Vagina (tissue), 2 donors: ENCODE measurements at regions not wholly inside any gene's neighbourhood (a gene's known extent, or its start where the extent isn't known, plus 50 kb on each side); places are given as distances from the start of the nearest gene placed in this dataset.

Experiments
- DNase-seq, 2 donors: peaks; one replicate each; pipeline ENCODE4 v3.0.0-alpha.2; 2017; ENCODE audit errors: extremely low spot score in 2 of 2
- H3K27ac ChIP-seq: fragments of 200-600 bp; sonication (generic); one replicate; pipeline ENCODE4 v1.5.1; 2019
- H3K27me3 ChIP-seq: fragments of 200-600 bp; sonication (generic); one replicate; pipeline ENCODE4 v1.5.1; 2019
- H3K36me3 ChIP-seq, 2 donors: fragments of 200-600 bp; sonication (generic); one replicate each; pipeline ENCODE4 v1.5.1; 2017 to 2019
- H3K4me1 ChIP-seq: fragments of 200-600 bp; sonication (generic); one replicate; pipeline ENCODE4 v1.5.1; 2019
- H3K4me3 ChIP-seq, 2 donors: fragments of 200-600 bp; sonication (generic); 1 replicate in 1 of 2; 2 replicates in 1 of 2; pipeline ENCODE4 v1.5.1; 2016 to 2019
- H3K9me3 ChIP-seq: fragments of 200-600 bp; sonication (generic); one replicate; pipeline ENCODE4 v1.5.1; 2019
- POLR2A ChIP-seq, 2 donors: fragments of 450-650 bp; IDR thresholded peaks; one replicate each; pipeline ENCODE4 v1.6.1; 2017; ENCODE audit warnings: antibody characterized with exemption in 2 of 2, mild to moderate bottlenecking in 2 of 2, moderate library complexity in 2 of 2
- POLR2AphosphoS5 ChIP-seq, 2 donors: sonication (generic); formaldehyde crosslinking; IDR thresholded peaks; one replicate each; pipeline ENCODE4 v1.9.0; 2017; ENCODE audit warnings: antibody characterized with exemption in 2 of 2, mild to moderate bottlenecking in 2 of 2, low read depth in 1 of 2; ENCODE audit not compliant: insufficient read depth in 1 of 2
- intact Hi-C: fragments of 100-400 bp; cut with DNase I; formaldehyde crosslinking; loops from one replicate; pipeline ENCODE4 v1.15.1; 2023
- TF ChIP-seq, protein P1 (sequence below), 3 experiments: fragments of 450-650 bp in 2 of 3; fragments of 200-600 bp in 1 of 3; sonication (generic) in 1 of 3; IDR thresholded peaks; one replicate each; pipeline ENCODE4 v1.5.1; 2017 to 2019; ENCODE audit warnings: antibody characterized with exemption in 3 of 3, mild to moderate bottlenecking in 2 of 3, moderate library complexity in 2 of 3

- intact Hi-C loops, result no loop called here
- no peaks in the 10 kb centered on the region for H3K27me3 ChIP-seq
- no peak overlapping the region for H3K4me3 ChIP-seq
- H3K36me3 ChIP-seq, result no peaks in the 10 kb centered on the region
- H3K9me3 ChIP-seq, result no peaks in the 10 kb centered on the region
- no peak overlapping the region for H3K27ac ChIP-seq
- TF ChIP-seq POLR2A (IDR thresholded peaks at IDR 0.05), result no peak
- no peak for TF ChIP-seq POLR2AphosphoS5 (IDR thresholded peaks at IDR 0.05; ENCODE audit: insufficient read depth in 1 of 2, low read depth in 1 of 2)
- TF ChIP-seq, protein P1, sequence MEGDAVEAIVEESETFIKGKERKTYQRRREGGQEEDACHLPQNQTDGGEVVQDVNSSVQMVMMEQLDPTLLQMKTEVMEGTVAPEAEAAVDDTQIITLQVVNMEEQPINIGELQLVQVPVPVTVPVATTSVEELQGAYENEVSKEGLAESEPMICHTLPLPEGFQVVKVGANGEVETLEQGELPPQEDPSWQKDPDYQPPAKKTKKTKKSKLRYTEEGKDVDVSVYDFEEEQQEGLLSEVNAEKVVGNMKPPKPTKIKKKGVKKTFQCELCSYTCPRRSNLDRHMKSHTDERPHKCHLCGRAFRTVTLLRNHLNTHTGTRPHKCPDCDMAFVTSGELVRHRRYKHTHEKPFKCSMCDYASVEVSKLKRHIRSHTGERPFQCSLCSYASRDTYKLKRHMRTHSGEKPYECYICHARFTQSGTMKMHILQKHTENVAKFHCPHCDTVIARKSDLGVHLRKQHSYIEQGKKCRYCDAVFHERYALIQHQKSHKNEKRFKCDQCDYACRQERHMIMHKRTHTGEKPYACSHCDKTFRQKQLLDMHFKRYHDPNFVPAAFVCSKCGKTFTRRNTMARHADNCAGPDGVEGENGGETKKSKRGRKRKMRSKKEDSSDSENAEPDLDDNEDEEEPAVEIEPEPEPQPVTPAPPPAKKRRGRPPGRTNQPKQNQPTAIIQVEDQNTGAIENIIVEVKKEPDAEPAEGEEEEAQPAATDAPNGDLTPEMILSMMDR (IDR thresholded peaks at IDR 0.05), result no peak
- H3K4me1 ChIP-seq, result no peaks in the 10 kb centered on the region
- DNase-seq, result no peak
Observed at GRCh38 chr5:158344376-158344775, 485.4 kb upstream of the CLINT1 start.

DNA sequence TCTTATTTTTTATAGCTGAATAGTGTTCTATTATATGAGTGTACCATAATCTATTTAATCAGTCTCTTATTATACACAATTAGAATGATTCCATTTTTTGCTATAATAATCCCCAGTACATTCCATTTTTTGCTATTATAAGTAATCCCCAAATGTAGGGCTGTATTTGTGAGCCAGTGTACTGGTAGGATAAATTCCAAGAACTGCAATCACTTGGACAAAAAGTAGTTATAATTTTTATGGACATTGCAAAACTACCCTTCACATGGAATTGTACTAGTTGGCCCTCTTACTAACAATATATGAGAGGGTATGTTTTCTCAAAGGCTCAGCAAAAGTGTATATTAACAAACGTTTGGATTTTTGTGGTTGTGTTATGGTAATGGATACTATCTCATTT is 481.7 kb upstream of the CLINT1 start:
- Histone ChIP-seq H3K4me1 (no peaks in the 10 kb centered on the region), H3K4me3 (no peak overlapping the region), H3K27ac (no peak overlapping the region), H3K27me3 (no peaks in the 10 kb centered on the region), H3K36me3 (no peaks in the 10 kb centered on the region), H3K9me3 (no peaks in the 10 kb centered on the region)
- intact Hi-C loops, result no loop called here
- no peak for DNase-seq
- no peak for TF ChIP-seq POLR2AphosphoS5 (IDR thresholded peaks at IDR 0.05; ENCODE audit: insufficient read depth in 1 of 2, low read depth in 1 of 2)
- no peak for TF ChIP-seq POLR2A (IDR thresholded peaks at IDR 0.05)

- TF ChIP-seq POLR2AphosphoS5 (IDR thresholded peaks at IDR 0.05; ENCODE audit: insufficient read depth in 1 of 2, low read depth in 1 of 2) (no peak), POLR2A (IDR thresholded peaks at IDR 0.05) (no peak)
- TF ChIP-seq, protein P1 (IDR thresholded peaks at IDR 0.05), result no peak
- intact Hi-C loops, result no loop called here
- Histone ChIP-seq H3K27me3 (no peaks in the 10 kb centered on the region), H3K27ac (no peak overlapping the region), H3K9me3 (no peaks in the 10 kb centered on the region), H3K36me3 (no peaks in the 10 kb centered on the region), H3K4me1 (no peaks in the 10 kb centered on the region), H3K4me3 (no peak overlapping the region)
- DNase-seq, result no peak
Observed at GRCh38 chr5:158326256-158326655, 467.3 kb upstream of the CLINT1 start.

- no peak overlapping the region for H3K27ac ChIP-seq
- TF ChIP-seq, protein P1 (IDR thresholded peaks at IDR 0.05), result no peak
- TF ChIP-seq POLR2A (IDR thresholded peaks at IDR 0.05), result no peak
- TF ChIP-seq POLR2AphosphoS5 (IDR thresholded peaks at IDR 0.05; ENCODE audit: insufficient read depth in 1 of 2, low read depth in 1 of 2), result no peak
- intact Hi-C loops, result no loop called here
- no peak overlapping the region for H3K4me3 ChIP-seq
- H3K36me3 ChIP-seq, result no peaks in the 10 kb centered on the region
- no peaks in the 10 kb centered on the region for H3K27me3 ChIP-seq
- DNase-seq, result no peak
- no peaks in the 10 kb centered on the region for H3K9me3 ChIP-seq
- H3K4me1 ChIP-seq, result no peaks in the 10 kb centered on the region
Observed at GRCh38 chr5:158324236-158324635, 465.3 kb upstream of the CLINT1 start.

DNA sequence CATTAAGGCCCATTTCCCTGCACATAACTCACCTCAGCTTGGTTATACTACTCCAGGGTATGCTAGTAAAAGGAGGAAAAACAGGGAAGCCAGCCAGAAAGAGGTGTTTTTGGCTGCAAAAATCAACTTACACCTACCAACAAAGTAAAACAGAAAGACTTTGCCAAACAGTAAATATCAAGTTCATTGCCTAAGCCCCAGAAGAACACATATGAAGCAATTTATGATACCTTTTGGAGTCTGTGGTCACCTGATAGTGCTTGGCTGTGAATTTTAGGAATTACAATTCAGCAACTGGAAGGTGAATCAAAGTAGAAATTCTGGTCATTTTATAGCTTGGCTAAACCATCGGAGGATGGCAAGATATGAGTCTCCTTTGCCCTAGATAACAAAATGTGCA is 463.7 kb upstream of the CLINT1 start:
- Histone ChIP-seq H3K27ac (no peak overlapping the region), H3K9me3 (no peaks in the 10 kb centered on the region), H3K36me3 (no peaks in the 10 kb centered on the region), H3K4me1 (no peaks in the 10 kb centered on the region), H3K4me3 (no peak overlapping the region), H3K27me3 (no peaks in the 10 kb centered on the region)
- intact Hi-C loops, result no loop called here
- TF ChIP-seq, protein P1 (IDR thresholded peaks at IDR 0.05), result no peak
- TF ChIP-seq POLR2A (IDR thresholded peaks at IDR 0.05) (no peak), POLR2AphosphoS5 (IDR thresholded peaks at IDR 0.05; ENCODE audit: insufficient read depth in 1 of 2, low read depth in 1 of 2) (no peak)
- DNase-seq, result no peak

- Histone ChIP-seq H3K27me3 (no peaks in the 10 kb centered on the region), H3K36me3 (no peaks in the 10 kb centered on the region), H3K4me1 (no peaks in the 10 kb centered on the region), H3K27ac (no peak overlapping the region), H3K9me3 (no peaks in the 10 kb centered on the region), H3K4me3 (no peak overlapping the region)
- no peak for TF ChIP-seq POLR2AphosphoS5 (IDR thresholded peaks at IDR 0.05; ENCODE audit: insufficient read depth in 1 of 2, low read depth in 1 of 2)
- TF ChIP-seq, protein P1 (IDR thresholded peaks at IDR 0.05), result no peak
- no peak for TF ChIP-seq POLR2A (IDR thresholded peaks at IDR 0.05)
- DNase-seq, result no peak
- intact Hi-C loops, result no loop called here
Observed at GRCh38 chr5:158320934-158321333, 462.0 kb upstream of the CLINT1 start.
